NOMO-1 (cell line): ENCODE measurements at regions not wholly inside any gene's neighbourhood (a gene's known extent, or its start where the extent isn't known, plus 50 kb on each side); places are given as distances from the start of the nearest gene placed in this dataset.
"Not testable (repeated sequence)": the region's sequence is repeated elsewhere in the genome, so short reads cannot be mapped to it uniquely, and the experiment has no call there.

ENCODE experiments used
- DNase-seq, 2 experiments: peaks; one replicate each; lab custom pipeline; 2025; ENCODE audit not compliant: unreplicated experiment in 2 of 2; lab: John Stamatoyannopoulos, UW

DNA sequence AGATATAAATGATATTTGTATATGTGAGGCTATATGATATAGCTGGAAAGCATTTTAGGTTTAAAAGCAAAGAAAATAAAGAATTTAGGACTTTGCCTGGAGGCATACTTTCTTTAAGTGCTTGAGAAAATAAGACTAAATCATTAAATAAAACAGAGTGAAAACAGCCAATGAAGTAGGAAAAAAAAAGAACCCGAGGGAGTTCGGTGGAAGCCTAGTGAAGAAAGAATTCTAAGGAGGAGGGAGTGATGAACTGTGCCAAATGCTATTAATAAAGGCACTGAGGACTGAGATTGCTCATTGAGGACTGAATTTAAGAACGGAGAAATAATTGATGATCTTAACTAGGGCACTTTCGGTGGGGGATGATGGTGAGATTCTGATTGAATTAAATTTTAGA, 573.5 kb downstream of the DSC3 start:
- DNase-seq: peak in 1 of 2 experiments; percentile 28

DNA sequence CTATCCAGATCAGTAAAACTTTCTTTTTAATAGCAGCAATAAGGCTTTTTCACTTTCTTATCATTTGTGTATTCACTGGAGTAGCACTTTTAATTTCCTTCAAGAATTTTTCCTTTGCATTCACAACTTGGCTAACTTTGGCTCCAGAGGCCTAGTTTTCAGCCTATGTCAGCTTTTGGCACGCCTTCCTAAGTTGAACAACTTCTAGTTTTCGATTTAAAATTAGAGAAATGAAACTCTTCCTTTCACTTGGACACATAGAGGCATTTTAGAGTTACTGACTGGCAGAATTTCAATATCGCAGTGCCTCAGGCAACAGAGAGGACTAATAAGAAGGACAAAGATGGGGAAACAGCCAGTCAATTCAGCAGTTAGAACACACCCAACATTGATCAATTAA, 577.4 kb downstream of the DSC3 start:
- DNase-seq: peak; percentile 66 to 90

DNA sequence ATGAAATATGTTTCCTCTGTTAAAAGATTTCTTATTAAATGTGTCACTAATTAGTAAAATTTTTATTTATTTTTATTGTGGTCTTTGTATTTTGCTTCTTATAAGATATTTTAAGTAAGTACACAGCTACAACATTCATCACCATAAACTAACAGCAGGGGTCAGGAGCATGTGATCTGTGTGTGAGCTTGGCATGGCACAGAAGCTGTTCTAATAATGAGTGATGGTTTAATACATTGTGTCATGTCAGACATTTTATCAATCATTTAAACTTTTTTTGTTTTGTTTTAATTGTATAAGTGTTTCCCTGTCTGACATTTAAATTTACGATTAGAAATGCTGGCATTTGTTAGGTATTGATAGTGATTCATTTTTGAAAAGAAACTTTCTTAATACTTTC, 585.4 kb downstream of the DSC3 start:
- no peak for DNase-seq

DNA sequence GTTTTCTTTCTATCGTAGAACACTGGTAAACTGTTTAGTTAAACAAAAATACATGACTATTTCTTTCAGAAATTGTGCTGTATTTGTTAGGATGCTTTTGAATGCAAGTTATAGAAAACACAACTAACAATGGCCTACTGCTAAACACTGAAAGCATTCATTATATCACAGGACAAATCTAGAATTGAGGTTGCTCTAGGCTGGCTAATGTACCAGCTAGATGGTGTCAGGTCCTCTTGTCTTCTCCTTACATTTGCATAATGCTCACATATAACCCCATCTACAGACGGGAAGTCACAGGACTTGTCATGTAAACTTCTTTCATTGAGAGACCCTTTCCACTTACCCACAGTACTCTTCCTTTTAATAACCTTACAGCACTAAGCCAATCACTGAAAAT, 586.8 kb downstream of the DSC3 start:
- no peak for DNase-seq

DNA sequence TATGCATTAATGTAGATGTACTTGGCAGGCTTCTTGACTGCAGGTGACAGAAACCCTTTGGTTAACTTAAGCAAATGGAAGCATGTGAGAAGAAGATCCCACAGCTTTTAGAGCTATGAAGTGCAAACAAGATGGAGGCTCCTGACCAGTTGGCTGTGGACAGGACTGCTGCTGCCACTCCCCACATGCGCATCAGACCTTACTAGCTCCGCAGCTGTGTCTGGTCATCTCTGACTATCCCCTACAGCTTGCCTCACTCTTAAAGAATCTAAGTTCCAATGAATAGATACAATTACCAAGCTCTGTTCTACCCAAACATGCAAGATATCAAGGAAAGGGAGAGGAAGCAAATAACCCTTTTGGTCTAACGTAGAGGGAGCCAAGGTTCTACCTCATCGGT, 587.6 kb downstream of the DSC3 start:
- no peak for DNase-seq

DNA sequence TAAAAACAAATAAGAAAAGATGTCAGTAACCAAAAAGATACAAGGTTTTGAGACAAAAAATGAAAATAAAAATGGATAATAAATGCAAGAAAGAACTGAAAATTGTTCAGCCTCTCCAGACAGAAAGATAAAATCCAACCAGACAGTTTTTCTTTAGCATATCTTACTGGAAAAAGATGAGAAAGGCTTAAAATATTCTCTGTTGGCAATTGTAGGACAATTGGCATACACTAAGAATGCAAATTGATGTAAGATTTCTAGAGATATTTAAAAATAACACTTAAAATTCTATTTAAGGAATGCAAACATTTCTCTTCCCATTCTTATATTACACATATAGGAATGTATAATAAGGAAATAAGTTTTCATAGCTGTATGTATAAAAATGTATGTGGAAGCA, 590.6 kb downstream of the DSC3 start:
- DNase-seq: no peak

DNA sequence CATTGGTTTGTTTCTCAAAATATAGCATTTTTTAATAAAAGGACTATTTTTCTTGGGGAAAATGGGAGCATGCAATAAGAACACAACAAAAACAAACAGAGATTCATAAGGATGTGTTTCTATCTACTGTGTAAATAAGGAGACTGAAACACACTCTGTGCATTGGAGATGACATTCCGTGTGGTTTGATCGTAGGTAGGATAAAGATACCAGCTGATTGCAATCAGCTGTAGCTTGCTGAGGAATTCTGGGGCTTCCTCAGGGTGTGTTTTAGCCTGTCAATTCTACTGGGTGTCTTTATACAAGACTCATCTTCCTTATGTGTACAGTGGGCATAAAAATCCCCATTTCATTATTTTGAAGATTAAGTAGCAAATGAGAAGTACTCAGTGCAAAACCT, 591.6 kb downstream of the DSC3 start:
- DNase-seq: no peak

DNA sequence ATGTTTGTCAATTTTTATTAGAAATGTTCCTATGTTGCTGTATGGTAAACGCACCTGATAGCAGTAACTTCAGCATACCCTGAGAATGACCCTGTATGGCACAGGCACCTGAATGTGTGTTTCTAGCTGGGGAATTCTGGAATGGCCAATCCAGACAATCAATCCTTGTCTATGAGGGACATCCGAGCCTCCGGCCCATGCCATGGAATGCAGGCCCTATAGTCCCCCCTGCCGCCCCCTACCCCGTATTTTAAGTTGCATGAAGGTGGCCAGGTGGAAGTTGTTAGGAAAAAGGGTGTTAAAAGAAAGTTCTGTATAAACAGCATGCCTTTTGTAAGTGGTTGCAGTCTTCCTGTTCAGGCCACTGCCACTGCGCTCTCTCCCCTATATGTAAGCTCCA, 595.9 kb downstream of the DSC3 start:
- no peak for DNase-seq

DNA sequence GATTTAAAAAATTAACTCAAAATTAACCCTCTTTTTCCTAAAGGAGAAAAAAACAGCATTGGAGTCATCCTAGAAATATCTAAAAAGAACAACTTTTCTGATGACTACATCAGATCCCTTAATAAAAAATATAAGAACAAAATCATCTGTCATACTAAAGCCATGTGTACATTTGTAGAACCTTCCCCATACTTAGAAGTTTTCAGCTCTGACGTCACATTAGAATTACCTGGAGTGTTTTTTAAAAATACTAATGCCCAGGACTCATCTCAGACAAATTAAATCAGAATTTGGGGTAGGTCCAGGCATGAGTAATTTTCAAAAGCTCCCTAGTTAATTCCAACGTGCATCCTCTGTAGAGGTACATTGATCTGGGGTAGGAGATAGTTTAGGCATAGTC, 598.0 kb downstream of the DSC3 start:
- no peak for DNase-seq

DNA sequence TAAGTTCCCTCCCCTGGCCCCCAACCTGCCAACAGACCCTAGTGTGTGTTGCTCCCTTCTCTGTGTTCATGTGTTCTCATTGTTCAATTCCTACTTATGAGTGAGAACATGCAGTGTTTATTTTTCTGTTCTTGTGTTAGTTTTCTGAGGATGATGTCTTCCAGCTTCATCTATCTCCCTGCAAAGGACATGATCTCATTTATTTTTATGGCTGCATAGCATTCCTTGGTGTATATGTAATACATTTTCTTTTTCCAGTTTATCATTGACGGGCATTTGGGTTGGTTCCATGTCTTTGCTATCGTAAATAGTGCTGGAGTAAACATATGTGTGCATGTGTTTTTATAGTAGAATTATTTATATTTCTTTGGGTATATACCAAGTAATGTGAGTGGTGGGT, 602.2 kb downstream of the DSC3 start:
- no peak for DNase-seq

DNA sequence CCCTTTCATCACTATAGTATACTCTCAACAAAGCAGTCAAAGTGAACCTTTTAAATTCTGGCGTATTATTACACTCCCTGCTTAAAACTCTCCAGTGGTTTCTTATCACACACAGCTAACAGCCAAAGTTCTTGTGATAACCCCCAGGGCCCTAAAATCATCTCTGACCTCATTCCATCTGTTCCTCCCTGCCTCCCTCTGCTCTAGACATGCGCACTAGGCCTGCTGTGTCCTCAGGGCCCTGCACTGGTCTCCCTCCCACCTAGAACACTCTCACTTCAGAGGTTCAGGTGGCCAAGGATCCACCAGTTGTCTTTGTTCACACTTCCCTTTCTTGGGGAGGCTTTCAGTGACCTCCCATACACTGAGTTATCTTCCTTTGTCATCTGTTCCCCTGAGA, 603.4 kb downstream of the DSC3 start:
- DNase-seq: no peak

DNA sequence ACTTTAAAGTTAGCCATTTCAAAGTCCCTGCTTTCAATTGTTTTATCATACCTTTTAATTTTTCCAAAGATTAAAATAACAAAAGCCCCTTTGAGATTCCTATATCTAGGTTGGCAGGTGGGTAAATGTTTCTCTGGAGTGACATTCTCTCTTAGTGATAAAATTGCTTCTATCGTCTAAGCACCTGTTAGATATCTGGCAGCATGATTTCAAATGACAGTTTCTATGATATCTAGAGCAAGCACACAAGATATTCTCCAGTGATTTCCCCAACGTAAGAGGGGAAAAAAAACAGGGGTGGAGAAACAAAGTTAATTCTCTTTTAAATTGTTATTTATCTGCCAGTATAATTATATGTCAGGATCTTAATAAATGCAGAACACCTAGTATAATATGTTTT, 610.2 kb downstream of the DSC3 start:
- DNase-seq: no peak

DNA sequence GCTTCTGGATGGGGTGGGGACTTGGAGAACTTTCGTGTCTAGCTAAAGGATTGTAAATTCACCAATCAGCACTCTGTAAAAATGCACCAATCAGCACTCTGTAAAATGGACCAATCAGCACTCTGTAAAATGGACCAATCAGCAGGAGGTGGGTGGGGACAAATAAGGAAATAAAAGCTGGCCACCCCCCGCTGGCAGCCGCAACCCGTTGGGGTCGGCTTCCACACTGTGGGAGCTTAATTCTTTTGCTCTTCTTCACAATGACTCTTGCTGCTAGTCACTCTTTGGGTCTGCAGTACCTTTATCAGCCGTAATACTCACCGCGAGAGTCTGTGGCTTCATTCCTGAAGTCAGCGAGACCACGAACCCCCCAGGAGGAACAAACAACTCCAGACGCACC, 623.1 kb downstream of the DSC3 start:
- DNase-seq: not testable (repeated sequence)

DNA sequence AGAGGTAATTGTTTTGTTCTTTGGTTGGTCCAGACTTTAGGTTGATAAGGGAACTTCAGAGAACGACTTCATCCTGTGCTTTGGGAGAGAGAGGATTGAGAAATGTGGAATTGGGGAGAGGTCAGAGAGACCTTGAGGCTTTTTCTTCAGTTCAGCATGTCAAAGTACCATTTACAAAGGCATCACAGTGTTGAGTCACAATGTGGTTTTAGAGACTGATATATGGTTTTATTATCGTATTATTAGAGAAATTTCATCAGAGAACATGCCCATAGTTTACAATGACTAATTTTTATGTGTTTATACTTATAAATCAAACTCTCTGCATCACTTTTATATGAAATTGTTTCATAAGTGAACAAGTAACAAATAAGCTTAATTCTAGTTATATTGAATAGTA, 626.6 kb downstream of the DSC3 start:
- DNase-seq: no peak

DNA sequence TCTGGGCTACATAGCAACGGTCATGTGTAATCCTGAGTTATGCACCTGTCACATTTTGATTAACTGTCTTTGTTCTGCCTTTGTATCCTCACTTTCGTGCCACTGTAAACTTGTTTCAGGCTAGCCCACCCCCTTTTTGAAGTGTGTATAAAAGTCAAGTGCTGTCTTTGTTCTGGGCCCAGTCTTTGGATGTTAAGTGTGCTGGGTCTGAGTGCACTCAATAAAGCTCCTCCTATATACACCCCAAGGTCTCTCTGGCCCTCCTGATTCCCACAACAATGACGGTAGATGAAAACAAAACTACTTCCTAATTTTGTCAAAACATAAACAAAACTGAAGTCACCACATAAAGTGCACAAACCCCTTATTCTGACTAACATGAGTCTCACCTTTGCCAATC, 633.4 kb downstream of the DSC3 start:
- no peak for DNase-seq

DNA sequence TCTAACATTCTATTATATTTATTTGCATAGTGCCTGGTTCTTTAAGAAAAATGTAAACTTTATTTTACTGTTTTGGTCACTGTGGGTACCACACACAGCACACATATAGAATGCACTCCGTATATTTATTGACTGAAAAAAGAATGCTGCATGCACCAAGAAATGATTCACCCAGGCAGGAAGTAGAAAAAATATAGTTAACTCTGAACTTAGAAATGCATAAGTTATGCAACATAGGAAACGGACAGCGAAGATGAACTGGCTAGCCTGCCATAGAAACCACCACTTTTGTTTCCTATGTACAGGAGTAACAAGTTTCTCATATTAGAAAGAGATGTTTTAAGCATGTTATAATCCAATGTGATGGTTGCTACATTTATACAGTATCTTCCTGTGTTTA, 635.8 kb downstream of the DSC3 start:
- peak; percentile 53 to 86 for DNase-seq

DNA sequence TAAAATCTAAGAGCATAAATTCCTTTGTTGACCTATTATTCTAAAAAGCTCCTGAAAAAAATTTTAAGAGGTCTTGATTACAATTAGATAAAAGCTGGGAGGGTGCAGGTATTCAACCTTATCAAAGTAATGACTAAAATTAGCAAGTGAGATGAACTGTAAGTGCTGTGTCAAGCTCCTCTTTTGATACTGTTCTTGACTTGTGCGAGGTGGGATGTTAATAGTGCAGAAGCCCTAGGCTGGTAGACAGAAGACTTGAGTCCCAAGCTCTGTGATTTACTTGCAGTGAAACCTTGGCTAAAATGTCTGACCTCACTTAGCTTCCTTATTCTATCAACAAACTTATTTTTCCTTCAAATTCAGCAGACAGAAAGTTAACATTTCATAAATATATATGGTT, 637.5 kb downstream of the DSC3 start:
- no peak for DNase-seq

DNA sequence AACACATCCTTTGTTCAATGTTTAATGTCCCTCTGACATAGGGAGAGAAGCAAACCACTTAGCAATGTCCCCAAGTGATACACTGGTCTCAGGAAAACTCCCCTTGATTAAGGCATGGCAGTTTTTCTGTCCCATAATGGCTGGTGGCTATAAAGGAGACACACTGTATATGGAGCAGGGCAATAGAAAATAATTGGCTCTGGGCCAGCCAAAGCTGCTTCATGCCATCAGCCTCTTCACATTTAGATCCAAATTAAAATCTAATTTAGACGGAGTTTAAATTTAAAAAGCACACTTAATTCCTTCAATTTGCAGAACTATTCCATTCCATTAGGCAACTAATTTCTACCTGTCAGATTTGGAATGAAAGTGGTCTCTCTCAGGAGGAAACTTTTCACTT, 638.1 kb downstream of the DSC3 start:
- DNase-seq: no peak

DNA sequence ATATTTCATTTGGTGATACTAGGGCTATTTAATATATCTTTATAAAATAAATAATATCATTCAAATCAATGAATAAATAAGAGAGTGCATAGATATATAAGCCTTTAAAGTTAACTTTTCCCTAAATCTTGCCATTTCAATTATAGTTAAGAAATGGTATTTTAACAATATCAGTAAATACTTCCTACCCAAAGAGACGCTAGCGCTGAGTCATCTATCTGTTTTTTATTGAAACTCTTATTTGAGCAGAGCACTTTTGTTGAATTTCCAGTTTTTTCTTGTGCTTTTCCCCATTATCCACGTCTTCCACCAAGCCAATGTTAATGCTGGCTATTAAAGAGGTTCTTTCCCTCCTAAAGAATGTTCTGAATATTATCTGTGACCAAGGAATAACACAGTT, 639.3 kb downstream of the DSC3 start:
- no peak for DNase-seq

DNA sequence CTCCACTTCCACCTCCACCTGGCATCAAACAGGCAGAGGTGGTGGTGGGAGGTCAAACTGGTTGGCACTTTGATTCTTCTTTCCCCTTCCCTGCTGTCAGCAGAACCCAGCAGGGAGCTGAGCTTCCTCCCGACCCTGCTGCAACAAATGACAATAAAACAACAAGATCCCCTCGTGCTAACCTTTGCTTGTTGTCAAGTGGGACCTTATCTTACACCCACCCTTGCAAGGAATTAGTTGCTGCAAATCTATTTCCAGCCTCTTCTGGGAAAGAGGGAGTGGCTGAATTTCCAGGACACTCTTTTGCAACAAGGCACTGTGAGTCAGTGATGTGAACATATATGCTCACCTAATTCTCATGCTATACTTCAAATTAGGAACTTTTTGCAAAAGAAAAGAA, 655.1 kb downstream of the DSC3 start:
- DNase-seq: no peak

DNA sequence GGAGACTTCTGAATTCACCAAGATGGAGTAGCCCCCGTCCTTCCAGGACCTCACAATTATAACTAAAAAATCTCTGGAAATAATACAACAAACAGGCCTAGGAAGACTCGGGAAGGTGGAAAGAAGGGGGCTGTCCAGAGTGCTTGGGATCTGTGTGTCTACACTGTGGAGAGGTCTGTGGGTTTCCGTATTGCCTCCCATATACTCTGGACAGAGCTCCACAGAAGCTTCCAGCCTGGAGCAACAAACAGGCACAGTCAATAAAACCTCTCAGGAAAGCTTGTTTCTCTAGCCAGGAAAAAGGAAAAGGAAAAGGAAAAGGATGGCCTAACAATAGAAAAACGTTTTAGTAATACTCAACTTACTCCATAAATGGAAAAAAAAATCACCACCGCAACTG, 655.9 kb downstream of the DSC3 start:
- DNase-seq: no peak

DNA sequence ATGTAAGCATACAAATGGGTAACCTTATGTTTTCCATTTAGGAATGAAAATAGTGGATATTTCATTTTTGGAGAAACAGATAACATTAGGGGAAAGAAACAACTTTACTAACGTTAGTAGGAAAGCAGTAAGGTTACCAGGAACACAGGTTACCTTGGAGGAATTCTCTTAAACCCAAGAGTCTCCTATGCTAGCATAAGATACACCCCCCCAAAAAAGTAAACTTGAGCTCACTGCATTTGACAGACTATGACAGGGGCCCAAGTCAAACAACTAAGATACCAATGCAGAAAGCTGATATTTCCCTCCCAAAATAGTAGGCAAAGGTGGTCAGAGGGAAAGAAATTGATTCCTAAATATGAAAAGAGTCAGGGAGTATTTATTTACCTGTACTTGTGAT, 656.9 kb downstream of the DSC3 start:
- no peak for DNase-seq

DNA sequence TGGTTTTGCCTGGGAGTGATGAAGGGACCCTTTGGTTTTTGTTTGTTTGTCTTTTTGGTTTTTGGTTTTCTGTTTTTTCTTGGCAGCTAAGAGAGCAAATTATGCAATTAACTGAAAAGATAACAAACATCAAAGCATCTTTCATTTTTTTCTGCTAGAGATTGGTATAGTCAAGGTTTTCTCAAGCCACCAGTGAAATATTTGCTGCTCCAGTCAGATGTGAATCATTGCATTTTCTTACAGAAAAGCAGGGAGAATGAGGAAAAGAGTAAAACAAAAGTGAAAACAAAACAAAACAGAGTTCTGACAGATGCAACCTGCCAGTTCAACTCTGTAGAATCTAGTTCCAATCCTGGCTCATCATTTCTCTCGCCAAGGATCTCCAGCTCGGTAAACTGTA, 660.7 kb downstream of the DSC3 start:
- no peak for DNase-seq

DNA sequence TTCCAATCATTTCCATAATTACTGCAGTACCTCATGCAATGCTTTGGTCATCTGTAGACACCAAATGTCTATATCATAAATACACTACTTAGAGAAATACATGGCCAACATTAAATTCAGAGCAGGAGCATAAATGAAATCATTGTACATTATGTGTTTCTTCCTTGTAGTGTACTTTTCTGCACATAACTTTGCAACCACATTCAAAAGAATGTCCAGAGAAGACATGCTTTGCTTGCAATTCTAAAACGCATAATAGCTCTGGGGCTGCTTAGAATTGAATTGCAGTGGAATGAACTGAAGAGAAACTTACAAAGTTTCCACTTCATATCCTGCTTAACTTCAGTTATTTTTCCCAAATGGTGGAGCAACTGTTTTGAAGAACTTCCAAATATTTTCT, 664.4 kb downstream of the DSC3 start:
- DNase-seq: no peak
